K562 (cell line): ENCODE measurements at regions not wholly inside any gene's neighbourhood (a gene's known extent, or its start where the extent isn't known, plus 50 kb on each side); places are given as distances from the start of the nearest gene placed in this dataset.

Source experiments
- ATF7 ChIP-seq: fragments of 450-650 bp; IDR thresholded peaks from 2 replicates; pipeline ENCODE4 v1.7.1; 2014; ENCODE audit warnings: mild to moderate bottlenecking, moderate library complexity
- BACH1 ChIP-seq: fragments of 200-800 bp; sonication (Bioruptor generic); IDR thresholded peaks from 2 replicates; pipeline ENCODE4 v1.6.1; 2016; ENCODE audit warnings: missing genetic modification characterization, missing compliant biosample characterization
- CBFA2T2 ChIP-seq: fragments of 450-650 bp; conservative IDR thresholded peaks from 2 replicates; pipeline ENCODE4 v1.6.1; 2017; ENCODE audit warnings: mild to moderate bottlenecking
- CBX8 ChIP-seq: fragments of 200-600 bp; sonication (generic); IDR thresholded peaks from 2 replicates; pipeline ENCODE4 v1.6.1; 2012; ENCODE audit warnings: borderline replicate concordance, mixed run types, low read depth, mild to moderate bottlenecking, moderate library complexity, mixed read lengths, low read length, control low read depth, inconsistent platforms; ENCODE audit not compliant: poor library complexity, severe bottlenecking; ENCODE audit errors: extremely low read depth
- CREB1 ChIP-seq, 2 experiments: sonication (generic) in 1 of 2; formaldehyde crosslinking in 1 of 2; IDR thresholded peaks; 2 replicates each; pipeline versions ENCODE4 v1.6.1 to v1.8.0; 2012 to 2022; ENCODE audit warnings: inconsistent platforms in 1 of 2, mild to moderate bottlenecking in 1 of 2, missing genetic modification reagents in 1 of 2, moderate library complexity in 1 of 2
- HDAC1 ChIP-seq, 2 experiments: fragments of 450-650 bp; IDR thresholded peaks; 2 replicates each; pipeline ENCODE4 v1.6.1; 2016 to 2017; ENCODE audit warnings: inconsistent platforms in 1 of 2, mild to moderate bottlenecking in 1 of 2, moderate library complexity in 1 of 2
- HDAC2 ChIP-seq: fragments of 450-650 bp; IDR thresholded peaks from 2 replicates; pipeline ENCODE4 v1.6.1; 2016; ENCODE audit warnings: mild to moderate bottlenecking
- IFI16 ChIP-seq: fragments of 250-450 bp; sonication (Bioruptor Pico); IDR thresholded peaks from 2 replicates; pipeline ENCODE4 v2.1.2; 2022; ENCODE audit warnings: mild to moderate bottlenecking, inconsistent platforms
- IRF2 ChIP-seq: sonication (generic); formaldehyde crosslinking; IDR thresholded peaks from 2 replicates; pipeline ENCODE4 v1.8.1; 2022; ENCODE audit warnings: mild to moderate bottlenecking, missing genetic modification reagents
- MAFF ChIP-seq: IDR thresholded peaks from 2 replicates; pipeline ENCODE4 v1.6.1; 2012; ENCODE audit warnings: low read length, improper control_type of control experiment
- MGA ChIP-seq: fragments of 450-650 bp; IDR thresholded peaks from 2 replicates; pipeline ENCODE4 v1.6.1; 2016; ENCODE audit warnings: mild to moderate bottlenecking, moderate library complexity
- NCOR1 ChIP-seq: fragments of 450-650 bp; IDR thresholded peaks from 2 replicates; pipeline ENCODE4 v1.6.1; 2016; ENCODE audit warnings: mild to moderate bottlenecking, moderate library complexity
- NFIC ChIP-seq: fragments of 450-650 bp; IDR thresholded peaks from 2 replicates; pipeline ENCODE4 v1.6.1; 2017; ENCODE audit warnings: mild to moderate bottlenecking, inconsistent platforms
- NFIX ChIP-seq: fragments of 250-450 bp; sonication (Bioruptor Pico); IDR thresholded peaks from 2 replicates; pipeline ENCODE4 v1.4.0; 2020; ENCODE audit warnings: low read depth, mild to moderate bottlenecking, moderate library complexity
- ZC3H8 ChIP-seq: fragments of 450-650 bp; IDR thresholded peaks from 2 replicates; pipeline ENCODE4 v1.6.1; 2017
- ZNF766 ChIP-seq: fragments of 200-800 bp; sonication (Bioruptor generic); conservative IDR thresholded peaks from 2 replicates; pipeline ENCODE4 v1.6.1; 2016; ENCODE audit warnings: missing genetic modification characterization, missing compliant biosample characterization
- TF ChIP-seq, protein P1 (sequence below), 2 experiments: fragments of 450-650 bp; IDR thresholded peaks; 2 replicates each; pipeline ENCODE4 v1.6.1; 2016

DNA sequence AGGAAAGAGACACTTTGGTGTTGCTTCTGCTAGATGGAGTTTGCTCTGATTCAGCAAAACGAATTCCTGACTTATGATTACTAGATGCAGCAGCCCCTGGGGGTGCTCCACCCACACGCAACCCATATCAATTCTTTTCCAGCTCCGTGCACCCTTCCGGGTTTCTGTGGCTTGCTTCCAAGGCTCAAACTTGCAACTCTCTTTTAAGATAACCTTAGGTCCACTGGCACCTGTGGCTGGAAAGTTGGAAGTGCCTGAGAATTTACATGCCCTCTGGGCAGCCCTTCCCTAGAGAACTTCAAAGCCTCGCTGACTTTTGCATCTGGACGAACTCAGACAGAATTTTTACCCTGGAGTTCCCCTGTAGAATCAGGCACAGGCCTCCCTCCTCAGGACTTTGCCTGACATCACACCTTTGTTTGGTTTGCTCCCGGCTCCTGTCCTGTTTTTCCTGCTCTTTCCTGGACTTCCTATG is 224.9 kb downstream of the SNX18 start (continued):
- TF ChIP-seq IRF2 (CRISPR knock-in tag) (no peak), CBFA2T2 (peak; percentile 62), ZNF766 (CRISPR knock-in tag) (0 out of 2 replicates have a peak, but pooled peaks have one; percentile 34), ATF7 (peak; percentile 32; the same call in 1 of the 2 replicates), BACH1 (peak; percentile 60), MAFF (peak; percentile 78), CREB1 (IDR thresholded peaks at IDR 0.05) (0 out of 2 replicates have a peak, but pooled peaks have one; percentile 17), CREB1 (CRISPR knock-in tag; IDR thresholded peaks at IDR 0.05) (no peak), HDAC2 (peak; percentile 69), HDAC1 (IDR thresholded peaks at IDR 0.05) (peak in 1 of 2 experiments; percentile 39; a peak in 1 of 4 replicates), NCOR1 (peak; percentile 48; the same call in 1 of the 2 replicates), CBX8 (no peak), NFIC (peak; percentile 91), MGA (peak; percentile 23; the same call in 1 of the 2 replicates), NFIX (no peak), IFI16 (no peak), ZC3H8 (no peak)
- TF ChIP-seq, protein P1, sequence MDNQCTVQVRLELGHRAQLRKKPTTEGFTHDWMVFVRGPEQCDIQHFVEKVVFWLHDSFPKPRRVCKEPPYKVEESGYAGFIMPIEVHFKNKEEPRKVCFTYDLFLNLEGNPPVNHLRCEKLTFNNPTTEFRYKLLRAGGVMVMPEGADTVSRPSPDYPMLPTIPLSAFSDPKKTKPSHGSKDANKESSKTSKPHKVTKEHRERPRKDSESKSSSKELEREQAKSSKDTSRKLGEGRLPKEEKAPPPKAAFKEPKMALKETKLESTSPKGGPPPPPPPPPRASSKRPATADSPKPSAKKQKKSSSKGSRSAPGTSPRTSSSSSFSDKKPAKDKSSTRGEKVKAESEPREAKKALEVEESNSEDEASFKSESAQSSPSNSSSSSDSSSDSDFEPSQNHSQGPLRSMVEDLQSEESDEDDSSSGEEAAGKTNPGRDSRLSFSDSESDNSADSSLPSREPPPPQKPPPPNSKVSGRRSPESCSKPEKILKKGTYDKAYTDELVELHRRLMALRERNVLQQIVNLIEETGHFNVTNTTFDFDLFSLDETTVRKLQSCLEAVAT (IDR thresholded peaks at IDR 0.05) = no peak
